Skeletal muscle tissue (tissue), 3 donors: ENCODE measurements at regions not wholly inside any gene's neighbourhood (a gene's known extent, or its start where the extent isn't known, plus 50 kb on each side); places are given as distances from the start of the nearest gene placed in this dataset.

Experiments used
- H3K27ac ChIP-seq: one replicate; pipeline ENCODE4 v1.7.0; 2013; ENCODE audit warnings: mild to moderate bottlenecking, low read depth, low read length, inconsistent platforms
- H3K27me3 ChIP-seq, 3 donors: one replicate each; pipeline ENCODE4 v1.7.0; 2013; ENCODE audit warnings: low read length in 3 of 3; ENCODE audit not compliant: control insufficient read depth in 3 of 3, insufficient read depth in 3 of 3
- H3K36me3 ChIP-seq, 3 donors: one replicate each; pipeline ENCODE4 v1.7.0; 2013; ENCODE audit warnings: low read length in 3 of 3; ENCODE audit not compliant: control insufficient read depth in 3 of 3, insufficient read depth in 3 of 3
- H3K4me1 ChIP-seq, 3 donors: one replicate each; pipeline ENCODE4 v1.7.0; 2013; ENCODE audit warnings: low read length in 3 of 3, mild to moderate bottlenecking in 3 of 3; ENCODE audit not compliant: control insufficient read depth in 3 of 3, insufficient read depth in 3 of 3
- H3K4me3 ChIP-seq, 3 donors: one replicate each; pipeline ENCODE4 v1.7.0; 2013; ENCODE audit warnings: low read length in 3 of 3
- H3K9ac ChIP-seq, 3 donors: one replicate each; pipeline ENCODE4 v1.7.0; 2013; ENCODE audit warnings: low read length in 3 of 3, mild to moderate bottlenecking in 3 of 3, moderate library complexity in 2 of 3, low read depth in 1 of 3
- H3K9me3 ChIP-seq, 3 donors: one replicate each; pipeline ENCODE4 v1.7.0; 2013; ENCODE audit warnings: low read length in 3 of 3; ENCODE audit not compliant: control insufficient read depth in 3 of 3
- donor health status: Osteomylitis.

- Histone ChIP-seq H3K36me3 (no peaks in the 10 kb centered on the region), H3K4me1 (peaks cover 0 to 5% (median 0%) of the 10 kb centered on the region in 3 donors), H3K4me3 (no peak overlapping the region), H3K27me3 (no peaks in the 10 kb centered on the region), H3K9me3 (no peaks in the 10 kb centered on the region), H3K9ac (no peak overlapping the region), H3K27ac (no peak overlapping the region)
Measured at GRCh38 chr11:27186580-27186979, 146.0 kb downstream of the BBOX1 start.

- no peak overlapping the region for H3K27ac ChIP-seq
- no peak overlapping the region for H3K9ac ChIP-seq
- no peak overlapping the region for H3K4me3 ChIP-seq
- H3K27me3 ChIP-seq, result no peaks in the 10 kb centered on the region
- H3K36me3 ChIP-seq, result no peaks in the 10 kb centered on the region
- H3K4me1 ChIP-seq, result peaks cover 0 to 5% (median 0%) of the 10 kb centered on the region in 3 donors
- H3K9me3 ChIP-seq, result no peaks in the 10 kb centered on the region
Measured at GRCh38 chr11:27184458-27185312, 144.1 kb downstream of the BBOX1 start.

- Histone ChIP-seq H3K4me3 (no peak overlapping the region), H3K27me3 (no peaks in the 10 kb centered on the region), H3K36me3 (no peaks in the 10 kb centered on the region)
Measured at GRCh38 chr11:27183672-27184457, 143.2 kb downstream of the BBOX1 start.

GRCh38 chr11:27179334-27179733, 138.7 kb downstream of the BBOX1 start:
- no peaks in the 10 kb centered on the region for H3K4me1 ChIP-seq
- no peaks in the 10 kb centered on the region for H3K9me3 ChIP-seq
- no peak overlapping the region for H3K9ac ChIP-seq
- H3K36me3 ChIP-seq, result no peaks in the 10 kb centered on the region
- no peak overlapping the region for H3K27ac ChIP-seq
- H3K27me3 ChIP-seq, result no peaks in the 10 kb centered on the region
- H3K4me3 ChIP-seq, result no peak overlapping the region

More at GRCh38 chr11:27183672-27184457, 143.2 kb downstream of the BBOX1 start:
- Histone ChIP-seq H3K27ac (no peak overlapping the region), H3K4me1 (peaks cover 0 to 5% (median 0%) of the 10 kb centered on the region in 3 donors), H3K9ac (no peak overlapping the region), H3K9me3 (no peaks in the 10 kb centered on the region)

- Histone ChIP-seq H3K27me3 (no peaks in the 10 kb centered on the region), H3K4me1 (no peaks in the 10 kb centered on the region), H3K9ac (no peak overlapping the region), H3K9me3 (no peaks in the 10 kb centered on the region), H3K36me3 (no peaks in the 10 kb centered on the region), H3K4me3 (no peak overlapping the region), H3K27ac (no peak overlapping the region)
Measured at GRCh38 chr11:27178859-27179258, 138.2 kb downstream of the BBOX1 start.
